ENCODE measurements at regions not wholly inside any gene's neighbourhood (a gene's known extent, or its start where the extent isn't known, plus 50 kb on each side); places are given as distances from the start of the nearest gene placed in this dataset.
"Not testable (repeated sequence)": the region's sequence is repeated elsewhere in the genome, so short reads cannot be mapped to it uniquely, and the experiment has no call there.

DNA sequence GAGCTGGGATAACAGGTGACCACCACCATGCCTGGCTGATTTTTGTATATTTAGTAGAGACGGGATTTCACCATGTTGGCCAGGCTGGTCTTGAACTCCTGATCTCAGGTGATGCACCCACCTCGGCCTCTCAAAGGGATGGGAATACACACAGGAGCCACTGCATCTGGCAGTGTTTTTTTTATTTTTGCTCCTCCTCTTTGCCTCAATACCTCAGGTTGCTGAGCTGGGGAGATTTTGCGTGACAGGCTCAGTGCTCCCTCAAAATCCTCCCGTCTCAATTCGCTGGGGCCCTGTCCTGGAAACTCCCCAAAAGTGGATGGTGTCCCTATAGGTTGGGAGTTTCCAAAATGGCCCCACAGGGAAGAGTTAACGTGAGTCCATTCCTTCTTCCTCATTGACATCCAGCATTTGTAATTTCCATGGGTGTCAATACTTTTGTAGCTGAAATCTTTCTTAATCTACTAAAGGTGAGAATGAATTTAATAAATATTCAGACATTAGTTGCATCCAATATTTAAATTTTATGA is 71.8 kb downstream of the GGTLC2 start:
- no peak for DNase-seq

DNA sequence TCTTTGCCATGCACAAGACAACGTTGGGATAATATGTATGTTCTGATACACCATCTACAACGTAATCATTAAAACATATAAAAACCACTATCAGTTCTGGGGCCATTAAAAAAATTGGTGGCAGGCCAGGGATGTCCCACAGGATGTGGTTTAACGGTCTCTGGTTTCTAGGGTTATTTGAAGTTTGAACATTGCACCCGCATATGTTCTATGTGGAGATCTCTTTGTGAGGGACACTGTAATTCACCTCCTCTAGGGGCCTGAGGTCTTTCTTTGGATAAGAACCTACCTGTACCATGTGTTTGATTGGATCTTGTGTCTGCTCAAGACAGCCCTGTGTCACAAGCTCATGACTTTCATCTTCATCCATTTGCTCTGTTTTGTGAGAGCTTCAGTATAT is 73.2 kb downstream of the GGTLC2 start:
- no peak for DNase-seq

DNA sequence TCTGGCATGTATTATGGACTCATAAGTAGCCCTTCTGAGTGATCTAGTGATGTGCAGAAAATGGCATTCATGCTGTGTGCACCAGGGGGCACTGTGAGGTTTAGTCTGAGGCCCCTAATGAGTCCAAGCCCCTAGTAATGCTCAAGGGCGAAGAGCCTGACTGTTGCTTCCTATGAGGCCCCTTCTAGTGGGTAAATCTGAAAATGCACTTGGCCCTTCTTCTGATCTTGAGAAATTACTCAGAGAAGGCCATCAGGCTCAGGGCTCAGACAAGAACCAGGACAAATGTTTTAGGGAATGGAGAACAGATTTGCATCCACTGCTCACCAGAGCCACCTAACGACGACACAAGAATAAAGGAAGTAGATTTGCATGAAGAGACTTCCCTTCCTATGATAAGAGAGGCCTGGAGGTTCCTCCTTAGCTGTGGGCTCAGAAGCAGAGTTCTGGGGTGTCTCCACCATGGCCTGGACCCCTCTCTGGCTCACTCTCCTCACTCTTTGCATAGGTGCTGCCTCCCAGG is 75.8 kb downstream of the GGTLC2 start:
- DNase-seq, result peak in 2 of 3 donors; percentile 21 to 49

GRCh38 chr22:22720724-22721261 is 76.4 kb downstream of the GGTLC2 start:
- peak in 1 of 3 donors; percentile 16 for DNase-seq

GRCh38 chr22:22721681-22722354 is 77.4 kb downstream of the GGTLC2 start:
- no peak for DNase-seq

DNA sequence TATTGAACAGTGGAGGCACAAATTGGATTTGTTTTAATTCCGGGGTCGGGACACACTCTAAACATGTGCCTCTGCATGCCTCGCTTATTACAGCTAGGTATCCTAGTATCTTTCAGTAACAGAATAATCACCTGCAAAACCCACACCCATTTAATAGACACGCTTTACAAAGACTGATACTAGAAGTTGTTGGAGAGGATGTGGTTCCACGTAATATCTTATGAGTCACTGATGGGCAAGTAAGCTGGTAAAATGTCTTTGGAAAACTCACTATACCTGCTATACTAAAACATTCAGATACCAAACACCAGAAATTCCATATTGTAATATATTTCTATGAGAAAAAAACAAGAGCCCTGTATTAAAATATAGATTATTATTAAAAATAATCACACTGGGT is 84.0 kb downstream of the GGTLC2 start:
- no peak for DNase-seq

DNA sequence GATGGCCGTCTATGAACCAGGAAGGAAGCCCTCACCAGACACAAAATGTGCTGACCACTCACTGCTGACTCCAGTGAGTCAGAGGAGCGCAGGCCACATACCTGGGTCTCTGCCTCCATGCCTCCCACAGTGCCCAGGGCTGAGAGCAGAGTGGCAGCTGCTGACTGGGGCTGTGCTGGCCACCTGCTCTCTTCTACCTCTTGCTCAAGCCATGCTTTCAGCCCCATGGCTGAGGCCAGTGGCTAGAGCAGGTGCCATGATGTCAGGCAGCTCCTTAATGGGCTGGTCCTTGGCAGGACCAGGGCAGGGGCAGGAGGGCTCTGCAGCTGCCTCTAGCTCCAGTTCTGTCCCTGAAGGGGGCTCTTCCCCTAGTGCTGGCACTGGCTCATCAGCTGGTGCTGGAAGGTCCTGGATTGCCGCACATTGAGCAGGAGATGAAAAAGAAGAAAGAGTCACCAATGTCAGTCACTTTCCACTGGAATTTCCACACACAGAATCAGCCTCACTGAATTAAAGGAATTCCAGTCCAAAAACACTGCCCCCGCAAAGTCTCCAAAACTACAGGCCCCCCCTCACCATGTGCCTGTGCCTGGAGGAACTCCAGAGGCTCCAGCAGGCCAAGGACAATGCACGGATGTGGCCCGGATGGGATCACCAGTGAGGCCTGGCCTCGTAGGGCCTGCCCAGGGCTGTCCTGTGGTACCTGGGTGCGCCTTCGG is 86.4 kb downstream of the GGTLC2 start:
- DNase-seq, result no peak

GRCh38 chr22:22731374-22731676 is 86.9 kb downstream of the GGTLC2 start:
- DNase-seq, result no peak

GRCh38 chr22:22733006-22733405 is 88.6 kb downstream of the GGTLC2 start:
- DNase-seq, result not testable (repeated sequence)

DNA sequence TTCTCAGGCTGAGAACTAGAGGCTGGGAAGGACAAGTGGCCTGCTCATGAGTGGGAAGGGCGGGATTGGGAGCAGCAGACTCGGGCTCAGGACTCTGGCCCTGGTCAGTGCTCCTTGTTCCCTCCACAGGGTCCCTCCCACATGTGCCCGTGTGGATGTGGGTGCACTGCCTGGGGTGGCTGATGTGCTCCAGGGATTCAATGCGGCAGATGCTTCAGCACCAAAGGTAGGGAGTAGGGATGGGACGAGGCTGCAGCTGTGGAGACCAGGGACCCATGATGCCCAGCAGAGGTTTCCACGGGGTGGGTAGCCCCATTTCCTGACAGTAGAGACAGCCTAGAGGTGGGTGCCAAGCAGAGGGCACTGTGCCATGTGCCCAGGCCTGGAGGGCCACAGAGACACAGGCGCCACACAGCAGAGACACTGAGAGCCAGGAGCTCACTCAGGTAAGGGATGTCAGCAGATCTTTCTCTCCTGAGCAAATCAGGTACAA is 89.5 kb downstream of the GGTLC2 start:
- DNase-seq, result no peak

- not testable (repeated sequence) for DNase-seq
Measured at GRCh38 chr22:22734395-22735272, 90.2 kb downstream of the GGTLC2 start.

GRCh38 chr22:22735276-22735675 is 90.9 kb downstream of the GGTLC2 start:
- DNase-seq, result not testable (repeated sequence)

- no peak for DNase-seq
Measured at GRCh38 chr22:22735695-22736611, 91.5 kb downstream of the GGTLC2 start.

DNA sequence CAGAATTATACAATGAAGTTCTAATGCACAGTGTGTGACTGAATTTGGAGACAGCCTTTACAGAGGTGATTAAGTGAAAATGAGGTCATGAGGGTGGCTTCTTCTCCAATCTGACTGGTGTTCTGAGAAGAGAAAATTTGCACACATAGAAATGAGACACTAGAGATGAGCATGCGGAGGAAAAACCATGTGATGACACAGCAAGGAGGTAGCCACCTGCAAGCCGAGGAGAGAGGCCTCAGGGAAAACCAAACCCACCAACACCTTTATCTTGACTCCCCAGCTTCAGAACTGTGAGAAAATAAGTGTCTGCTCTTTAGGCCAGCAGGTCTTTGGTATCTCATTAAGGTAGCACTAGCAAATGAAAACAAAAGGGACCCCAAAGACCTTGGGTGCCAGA is 93.2 kb downstream of the GGTLC2 start:
- no peak for DNase-seq

- no peak for DNase-seq
Measured at GRCh38 chr22:22738959-22739585, 94.7 kb downstream of the GGTLC2 start.

- no peak for DNase-seq
Measured at GRCh38 chr22:22740560-22741276, 96.3 kb downstream of the GGTLC2 start.

- no peak for DNase-seq
Measured at GRCh38 chr22:22741843-22742242, 97.4 kb downstream of the GGTLC2 start.

DNA sequence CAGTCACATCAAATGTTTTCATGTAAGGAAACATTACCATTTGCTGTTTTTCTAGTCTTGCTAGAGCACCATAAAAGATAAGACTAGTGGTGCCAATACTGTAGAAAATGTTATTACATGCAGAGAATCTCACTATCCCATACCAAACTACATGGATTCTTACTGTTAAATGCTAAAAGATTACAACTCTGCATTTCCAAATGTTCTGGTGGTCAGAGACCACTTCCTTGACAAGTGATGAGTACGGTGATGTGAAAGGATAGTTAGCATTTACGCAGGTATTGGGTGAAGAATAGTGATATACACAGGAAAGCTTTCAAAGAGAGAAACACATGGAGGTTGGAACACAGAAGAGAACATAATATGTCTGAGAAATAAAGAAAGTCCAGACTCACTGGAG is 98.2 kb downstream of the GGTLC2 start:
- no peak for DNase-seq

- DNase-seq, result no peak
Measured at GRCh38 chr22:22743128-22743760, 98.8 kb downstream of the GGTLC2 start.
